Esophagus mucosa (tissue), 1 donor: ENCODE measurements at regions not wholly inside any gene's neighbourhood (a gene's known extent, or its start where the extent isn't known, plus 50 kb on each side); places are given as distances from the start of the nearest gene placed in this dataset.
A peak's percentile ranks its signal among the peaks of the same experiment; 100 is the strongest.

Source experiments
- ATAC-seq: fragments of 200-7000 bp; cut with Tn5 transposase; one replicate; pipeline ENCODE4 v1.9.1; 2020
- donor health status: DM: yes; HTN: yes; CAD: no.

DNA sequence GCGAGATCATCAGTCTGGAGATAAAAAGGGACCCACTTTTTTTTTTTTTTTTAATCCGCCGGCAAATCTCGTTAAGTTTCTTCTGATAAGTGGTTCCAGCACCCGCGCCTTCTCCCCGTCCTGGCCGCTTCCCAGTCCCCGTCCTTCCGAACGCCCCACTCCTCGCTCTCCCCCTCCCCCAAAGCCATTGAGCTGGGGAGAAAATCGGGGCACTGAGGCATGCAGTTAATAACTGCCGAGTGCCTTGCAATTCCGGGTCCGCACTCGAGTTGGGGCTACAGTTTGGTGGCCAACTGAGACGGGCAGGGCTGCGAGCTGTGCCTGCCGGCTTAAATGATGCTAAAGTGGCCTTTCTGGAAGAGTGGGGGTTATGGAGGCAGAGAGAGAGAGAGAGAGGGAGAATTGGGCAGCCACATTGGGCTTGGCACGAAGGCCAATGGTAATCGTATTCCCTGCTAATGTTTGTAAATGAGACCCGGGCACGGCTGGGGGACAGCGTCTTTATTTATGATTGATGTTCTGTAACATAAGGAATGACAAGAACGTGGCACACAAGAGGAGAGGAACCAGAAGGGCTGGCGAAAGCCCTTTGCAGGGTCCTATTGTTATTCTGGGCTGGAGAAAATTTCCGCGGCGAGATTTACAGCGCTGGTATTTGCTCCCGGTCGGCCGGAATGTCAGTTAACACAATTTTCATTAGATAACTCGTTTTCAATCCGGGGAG, 115.4 kb upstream of the MYL2 start:
- ATAC-seq = no peak

DNA sequence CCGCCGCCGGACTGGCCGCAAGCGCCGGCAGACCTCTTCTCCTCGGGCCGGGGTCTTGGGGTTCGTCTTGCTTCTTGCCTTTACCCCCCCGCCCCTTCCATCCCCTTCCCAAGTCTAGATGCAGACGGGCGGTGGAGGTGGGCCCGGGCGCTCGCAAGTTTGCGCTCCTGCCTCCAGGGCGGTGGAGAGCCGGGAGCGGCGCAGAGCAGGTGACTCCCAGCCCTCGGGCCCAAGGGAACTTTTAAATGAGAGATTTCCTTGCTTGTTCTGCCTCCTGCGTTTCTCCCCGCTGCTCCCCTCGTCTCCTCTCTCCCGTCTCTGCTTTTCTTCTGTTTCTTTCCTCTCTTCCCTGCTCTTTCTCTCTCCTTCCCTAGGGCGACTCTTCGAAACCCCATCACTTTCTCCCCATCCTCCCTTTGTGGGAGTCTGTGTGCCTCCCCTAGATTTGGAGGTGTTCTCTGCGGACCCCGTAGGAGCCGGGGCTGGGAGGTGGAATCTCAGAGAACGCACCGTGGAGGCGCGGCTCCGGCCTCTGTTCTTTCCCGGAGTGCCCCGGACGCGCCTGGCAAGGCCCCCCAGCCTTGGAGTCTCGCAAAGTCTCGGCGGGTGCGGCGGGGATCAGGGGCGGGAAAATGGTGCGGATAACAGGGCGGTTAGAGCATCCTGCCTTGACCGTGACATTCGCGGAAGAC, 114.7 kb upstream of the MYL2 start:
- ATAC-seq = no peak

DNA sequence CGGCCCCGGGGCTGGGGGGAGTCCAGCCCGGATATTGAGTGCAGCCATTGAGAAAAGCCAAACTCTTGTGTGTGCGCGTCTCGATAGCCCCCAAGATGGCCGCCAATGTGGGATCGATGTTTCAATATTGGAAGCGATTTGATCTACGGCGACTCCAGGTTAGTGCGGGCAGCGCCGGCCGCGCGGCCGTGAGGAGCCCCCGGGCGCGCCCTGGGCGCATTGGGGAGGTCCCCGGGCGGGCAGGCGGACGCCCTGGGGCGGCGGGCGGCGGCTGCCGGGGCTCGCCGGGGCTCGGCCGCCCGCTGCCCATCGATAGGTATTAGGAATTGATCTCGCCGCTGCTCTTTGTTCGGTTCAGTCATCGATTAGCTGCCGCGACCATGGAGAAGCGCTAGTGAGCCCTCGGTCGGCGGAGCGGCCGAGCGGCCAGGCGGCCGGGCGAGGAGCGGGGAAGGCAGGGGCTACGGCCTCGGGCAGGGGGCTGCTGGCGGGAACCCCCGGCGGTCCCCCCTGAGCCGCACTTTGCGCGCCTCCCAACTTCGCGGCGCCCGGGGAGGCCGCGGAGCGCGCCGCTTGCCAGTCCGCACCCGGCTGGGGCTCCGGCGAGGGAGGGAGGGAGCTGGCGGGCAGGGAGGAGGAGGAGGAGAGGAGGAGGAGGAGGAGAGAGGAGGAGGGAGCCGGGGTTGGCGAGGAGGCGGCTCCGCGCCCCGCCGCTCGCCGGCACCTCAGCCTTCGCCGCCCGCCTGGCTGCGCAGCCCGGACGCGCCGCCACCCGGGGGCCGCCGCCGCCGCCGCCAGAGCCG, 113.9 kb upstream of the MYL2 start, which contains the start of gene CUX2:
Gene CUX2, plus strand, starts transcription at position 83 of the 803 bp plus-strand sequence.
- no peak for ATAC-seq

DNA sequence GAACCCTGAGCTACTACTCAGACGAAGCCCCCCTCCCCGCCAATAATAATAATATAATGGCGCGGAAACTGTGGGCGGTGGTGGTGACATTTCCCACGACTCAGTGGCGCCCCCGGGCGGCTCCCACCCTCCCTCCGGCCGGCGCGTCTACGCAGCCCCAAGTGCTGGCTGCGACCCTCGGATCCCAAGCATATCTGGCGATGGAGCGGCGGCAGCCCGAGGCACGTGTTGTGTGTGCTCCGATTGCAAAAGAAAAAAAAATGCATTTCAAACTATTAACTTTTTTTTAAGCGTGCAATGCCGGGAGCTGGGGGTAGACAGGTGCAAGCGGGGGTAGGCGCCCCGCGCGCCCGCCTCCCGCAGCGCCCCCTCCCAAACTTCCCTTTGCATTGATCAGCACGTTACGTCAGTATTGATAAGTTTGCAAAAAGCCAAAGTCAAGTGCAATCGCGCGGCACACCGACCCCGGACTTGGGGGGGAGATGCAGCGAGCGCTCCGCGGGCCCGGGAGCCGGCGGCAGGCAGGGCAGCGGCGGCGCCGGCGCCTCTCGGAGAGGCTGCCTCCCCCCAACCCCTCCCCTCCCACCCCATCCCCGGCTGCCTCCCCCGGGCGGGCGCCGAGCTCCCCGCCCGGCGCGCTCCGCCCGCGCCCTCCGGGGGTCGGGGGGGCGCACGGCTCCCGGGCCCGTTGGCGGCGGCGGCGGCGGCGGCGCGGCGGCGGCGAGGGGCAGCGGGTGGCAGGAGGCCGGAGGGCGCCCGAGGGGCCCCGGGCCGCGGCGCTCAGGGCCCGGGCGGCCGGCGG, 113.1 kb upstream of the MYL2 start:
- no peak for ATAC-seq

DNA sequence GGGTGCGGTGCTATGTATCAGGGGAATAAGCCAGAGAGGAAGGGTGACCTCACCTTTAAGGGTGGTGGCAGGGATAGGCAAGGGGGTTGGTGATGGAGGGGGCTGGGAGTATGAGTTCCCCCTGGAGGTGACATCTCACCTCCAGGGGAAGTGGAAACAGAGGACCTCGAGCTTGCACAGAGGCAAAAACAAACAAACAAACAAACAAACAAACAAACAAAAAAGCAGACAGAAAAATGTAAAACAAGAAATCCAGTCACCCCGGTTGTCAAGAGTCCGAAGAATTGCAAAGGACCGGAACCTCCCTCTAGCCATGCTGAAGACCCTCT, 112.2 kb upstream of the MYL2 start:
- ATAC-seq = no peak

DNA sequence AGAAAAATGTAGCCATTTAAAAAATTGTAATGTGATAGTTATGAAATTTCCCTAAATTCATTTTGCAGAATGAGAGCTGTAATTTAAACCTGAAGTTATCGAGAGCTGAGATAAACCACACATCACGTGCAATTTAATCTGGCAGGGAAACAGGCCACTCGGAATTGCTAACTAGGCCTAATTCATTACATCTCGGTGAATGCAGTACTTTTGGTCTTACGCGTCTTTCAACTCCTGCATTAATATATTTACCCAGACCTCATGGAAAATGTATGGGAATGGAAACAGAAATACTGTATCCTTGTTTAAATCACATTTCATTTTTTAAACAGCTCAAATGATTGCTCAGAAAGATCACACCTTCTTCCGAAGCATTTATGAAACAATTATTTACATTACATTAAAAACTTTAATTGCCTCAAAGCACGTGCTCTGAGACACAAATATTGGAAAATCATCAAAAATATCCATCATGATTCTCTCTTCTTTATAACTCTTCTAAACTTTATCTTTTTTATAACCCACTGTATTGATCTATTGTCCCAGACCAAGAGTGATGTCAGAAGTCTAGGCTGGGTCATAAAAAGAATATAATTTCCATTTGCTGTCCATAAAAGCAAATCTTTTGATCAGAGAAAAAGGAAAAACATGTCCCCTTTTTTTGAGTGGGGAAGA, 111.7 kb upstream of the MYL2 start:
- ATAC-seq = no peak

DNA sequence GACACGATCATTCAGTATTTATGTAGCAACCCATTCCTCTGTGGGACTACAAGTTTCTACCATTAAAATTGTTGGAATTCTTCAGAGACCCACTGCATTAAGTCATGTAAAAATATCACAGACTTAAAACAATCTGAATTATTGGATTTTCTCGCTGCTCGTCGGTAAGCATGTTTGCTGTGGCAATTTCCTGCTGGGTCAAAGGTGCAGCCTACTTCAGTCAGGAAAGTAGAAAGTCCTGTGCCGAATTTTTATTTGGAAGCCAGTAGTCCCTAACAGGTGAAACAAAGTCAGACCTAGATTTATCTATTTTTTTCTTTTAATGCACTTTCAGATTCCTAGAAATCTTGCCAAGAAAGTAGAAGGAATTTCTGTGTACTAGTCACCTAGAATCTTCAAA, 110.4 kb upstream of the MYL2 start:
- ATAC-seq = no peak

DNA sequence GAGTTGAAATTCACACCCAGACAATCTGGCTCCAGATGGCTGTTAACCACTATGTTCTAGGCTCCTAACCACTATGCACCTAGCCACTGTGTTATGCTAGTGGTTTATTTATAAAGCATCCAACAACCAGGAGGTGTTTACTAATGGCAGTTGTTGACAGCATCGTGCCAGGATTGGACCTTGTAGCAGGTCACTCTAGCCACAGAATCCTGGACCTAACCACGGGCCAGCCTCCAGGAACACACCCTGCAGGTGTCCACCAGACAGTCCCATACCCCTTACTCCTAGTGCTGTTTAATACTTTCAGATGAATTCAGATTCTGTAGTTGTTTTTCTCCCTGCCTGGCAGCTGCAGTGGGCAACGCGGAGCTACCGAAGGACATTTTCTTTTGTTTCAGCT, 109.4 kb upstream of the MYL2 start:
- ATAC-seq = no peak

DNA sequence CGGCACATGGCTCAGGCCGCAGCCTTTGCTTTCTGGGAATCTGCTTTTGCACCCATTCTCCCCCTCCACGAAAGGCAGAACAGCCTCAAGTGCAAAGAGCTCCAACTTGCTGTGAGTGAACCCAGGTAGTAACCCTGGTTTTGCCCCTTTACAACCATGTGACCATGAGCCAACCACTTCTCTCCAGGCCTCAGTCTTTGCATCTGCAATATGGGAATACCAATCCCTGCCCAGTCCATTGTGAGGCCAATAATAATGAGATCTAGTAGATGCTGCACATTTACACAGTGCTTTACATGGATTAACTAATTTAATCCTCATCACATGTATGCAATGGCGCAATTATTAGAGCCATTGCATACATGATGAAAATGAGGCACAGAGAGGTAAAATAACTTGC, 108.9 kb upstream of the MYL2 start:
- ATAC-seq = no peak

DNA sequence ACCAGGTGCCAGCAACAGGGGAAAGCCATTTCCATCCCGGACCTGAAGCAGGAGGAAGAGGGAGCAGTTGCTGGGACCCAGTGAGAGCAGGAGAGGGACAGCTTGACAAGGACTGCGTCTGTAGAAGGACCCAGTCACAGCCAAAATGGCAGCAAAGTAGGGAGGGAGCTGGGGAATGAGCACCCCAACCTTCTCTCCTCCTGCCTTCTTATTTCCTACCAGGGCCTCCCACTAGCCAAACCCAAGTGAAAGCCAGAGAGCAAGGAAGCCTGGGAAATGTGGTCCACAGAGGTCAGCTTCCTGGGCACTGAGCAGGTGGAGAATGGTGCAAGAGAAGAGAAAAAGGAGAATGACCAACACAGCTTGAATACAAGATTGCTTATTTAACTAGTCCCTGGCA, 108.5 kb upstream of the MYL2 start:
- ATAC-seq = no peak

DNA sequence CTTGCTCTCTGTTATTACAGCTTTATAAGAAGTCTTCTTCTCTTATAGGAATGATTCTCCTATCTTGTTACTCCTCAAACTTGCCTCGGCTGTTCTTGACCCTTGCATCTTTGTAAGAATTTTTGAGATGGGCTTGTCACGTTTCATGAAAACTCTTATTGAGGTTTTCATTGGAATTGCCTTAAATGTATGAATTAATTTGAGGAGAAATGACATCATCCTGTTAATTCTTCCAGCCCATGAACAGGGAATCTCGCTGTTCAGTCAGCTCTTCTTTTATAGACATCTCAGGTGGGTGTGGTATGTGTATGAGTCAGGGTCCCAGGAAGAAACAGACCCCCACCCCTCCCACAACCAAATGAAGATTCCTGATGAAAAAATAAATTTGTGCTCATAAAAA, 107.1 kb upstream of the MYL2 start:
- ATAC-seq = no peak

DNA sequence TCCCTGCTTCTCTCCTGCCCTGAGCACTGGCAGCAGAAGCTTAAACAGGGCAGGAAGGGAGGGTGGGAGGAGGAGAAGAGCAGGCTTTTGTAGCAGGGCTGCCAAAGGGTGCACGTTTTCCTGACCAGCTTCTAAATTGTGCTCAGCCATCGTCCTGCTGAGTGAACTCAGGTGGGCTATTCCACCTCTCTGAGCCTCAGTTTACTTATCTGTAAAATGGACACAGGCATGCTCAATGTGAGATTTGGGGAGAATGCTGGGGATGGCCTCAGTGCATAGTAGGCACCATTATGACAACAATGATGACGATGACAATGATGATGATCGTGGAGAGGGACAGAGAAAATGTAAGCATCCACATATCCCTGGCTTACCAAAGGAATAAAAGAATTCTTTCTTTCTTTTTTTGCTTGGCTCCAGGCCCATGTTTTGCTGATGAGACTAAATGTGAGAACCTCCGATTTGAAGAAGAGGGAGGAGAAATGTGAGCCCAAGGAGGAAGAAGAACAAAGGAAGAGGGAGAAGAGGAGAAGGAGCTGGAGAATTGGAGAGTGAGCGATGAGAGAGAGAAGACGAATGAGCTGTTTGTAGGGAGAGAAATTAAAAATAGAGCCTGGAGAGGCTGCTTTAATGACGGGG, 105.5 kb upstream of the MYL2 start:
- no peak for ATAC-seq

DNA sequence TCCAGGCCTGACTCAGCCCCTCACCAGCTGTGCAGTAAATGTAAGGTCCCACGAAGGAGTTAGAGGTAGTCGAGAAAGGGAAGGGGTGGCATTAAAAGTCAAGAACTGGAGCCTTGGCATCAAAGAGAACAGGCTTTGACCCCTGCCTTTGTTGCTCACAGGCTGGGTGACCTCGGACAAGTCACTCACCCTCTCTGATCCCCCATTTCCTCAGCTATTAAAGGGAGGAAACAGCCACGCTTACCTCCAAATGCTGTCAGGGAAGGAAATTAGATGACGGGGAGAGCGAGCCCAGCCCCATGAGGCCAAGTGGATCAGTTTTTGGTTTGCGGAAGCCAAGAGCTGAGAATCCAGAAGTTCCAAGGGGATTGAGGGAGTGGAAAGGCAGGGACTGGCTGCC, 104.9 kb upstream of the MYL2 start:
- ATAC-seq = no peak

DNA sequence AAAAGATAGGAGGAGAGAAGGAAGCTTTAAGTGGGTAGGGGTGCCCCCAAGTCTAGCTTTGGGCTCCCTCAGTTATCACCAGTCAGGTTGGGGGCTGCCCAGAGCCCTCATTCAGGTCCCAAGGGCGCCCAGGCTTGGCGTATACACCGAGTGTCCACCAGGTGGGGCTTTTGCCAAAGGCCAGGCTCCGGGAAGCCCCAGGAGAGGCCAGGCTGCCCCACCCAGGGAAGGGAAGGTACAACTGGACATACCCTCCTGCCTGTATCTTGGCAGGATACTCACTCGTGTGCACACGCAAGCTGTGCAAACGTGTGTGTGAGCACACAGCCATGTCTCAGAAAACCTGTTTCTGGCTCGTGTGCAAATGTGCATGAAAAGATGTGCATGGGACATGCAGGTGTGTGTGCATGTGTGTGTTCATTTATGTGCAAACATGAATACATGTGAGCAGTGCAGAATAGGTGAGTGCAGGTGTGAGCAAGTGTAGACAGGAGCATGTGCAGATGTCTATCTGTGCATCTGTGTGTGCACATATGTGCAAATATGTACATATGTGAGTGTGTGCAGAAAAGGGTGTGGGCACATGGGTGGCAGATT, 103.9 kb upstream of the MYL2 start:
- peak; percentile 74 for ATAC-seq

DNA sequence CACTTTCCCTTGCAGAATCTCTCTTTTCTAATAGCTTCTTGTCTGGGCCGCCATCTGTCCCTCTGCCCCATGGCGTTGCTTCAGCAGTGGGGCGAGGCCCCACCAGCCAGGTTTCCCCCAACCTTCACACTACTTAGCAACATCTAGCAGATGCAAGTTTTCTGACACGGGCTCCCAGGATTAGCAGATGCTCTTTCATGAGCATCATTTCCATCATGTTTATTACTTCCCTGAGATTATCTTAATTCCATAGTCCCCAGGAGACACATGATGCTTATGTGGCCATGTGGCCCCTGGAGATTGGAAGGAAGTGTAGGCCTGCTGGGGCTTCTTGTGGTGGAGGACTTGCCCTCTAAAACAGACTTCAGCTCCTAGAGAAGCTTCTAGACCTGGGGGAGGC, 102.0 kb upstream of the MYL2 start:
- ATAC-seq = no peak

DNA sequence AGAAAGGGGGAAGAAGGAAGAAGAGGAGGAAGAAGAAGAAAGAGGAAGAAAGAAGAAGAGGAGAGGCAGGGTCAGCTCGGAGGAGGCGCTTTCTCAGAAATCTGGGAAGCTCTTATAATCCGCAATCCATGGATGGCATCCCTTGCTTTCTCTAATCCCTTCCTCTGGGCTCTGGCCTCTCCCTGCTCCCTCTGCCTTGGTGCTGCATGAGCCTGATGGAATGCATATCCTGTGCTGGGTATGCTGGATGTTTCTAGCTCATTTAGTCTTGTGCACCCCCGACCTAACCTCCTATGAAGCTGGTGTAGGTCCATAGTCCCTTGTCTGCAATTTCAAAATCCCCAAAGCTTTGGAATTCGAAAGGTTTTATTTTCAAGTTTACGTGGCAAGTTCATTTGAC, 94.2 kb upstream of the MYL2 start:
- ATAC-seq = no peak

DNA sequence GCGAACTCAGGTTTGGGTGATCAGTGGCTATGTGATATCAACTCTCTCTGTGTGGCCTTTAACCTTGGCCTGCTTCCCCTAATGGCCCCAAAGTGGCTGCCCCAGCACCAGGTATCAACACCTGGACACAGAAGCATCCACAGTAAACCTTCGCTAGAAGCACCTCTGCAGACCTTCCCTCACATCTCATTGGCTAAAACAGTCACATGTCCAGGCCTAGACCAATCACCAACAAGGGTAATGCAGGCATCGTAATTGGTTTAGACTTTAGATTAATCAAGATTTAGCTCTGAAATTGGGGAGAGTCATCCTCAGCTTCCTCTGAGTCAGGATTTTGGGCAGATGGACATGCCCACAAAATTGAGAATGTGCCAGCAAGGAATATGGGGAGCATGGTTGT, 92.5 kb upstream of the MYL2 start:
- no peak for ATAC-seq

DNA sequence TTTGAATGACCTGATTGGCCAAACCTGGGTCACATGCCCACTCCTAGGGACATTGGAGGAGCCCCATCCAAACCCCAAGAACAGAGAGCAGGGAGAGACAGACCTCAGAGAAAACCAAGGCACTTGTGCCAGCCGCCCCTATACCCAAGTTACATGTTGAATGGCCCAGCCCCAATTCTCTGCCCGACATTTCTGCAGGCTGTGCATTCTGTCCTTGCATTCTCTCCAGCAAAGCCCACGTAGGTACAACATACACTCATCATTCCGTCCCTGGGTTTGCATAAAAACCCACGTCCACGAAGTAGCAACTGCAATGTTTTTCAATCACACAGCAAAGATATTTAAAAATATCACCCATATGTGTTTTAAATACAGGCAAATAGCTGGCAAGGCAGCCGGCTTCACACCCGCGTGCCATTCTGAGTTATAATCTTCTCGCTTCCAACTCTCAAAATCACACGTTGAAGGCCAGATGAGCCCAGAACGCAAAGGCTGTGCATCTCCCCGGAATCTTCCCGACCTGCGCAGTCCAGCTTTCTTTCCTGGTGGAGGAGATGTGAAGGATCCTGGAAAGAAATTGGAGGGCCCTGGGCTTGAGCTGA, 91.7 kb upstream of the MYL2 start:
- ATAC-seq = no peak

DNA sequence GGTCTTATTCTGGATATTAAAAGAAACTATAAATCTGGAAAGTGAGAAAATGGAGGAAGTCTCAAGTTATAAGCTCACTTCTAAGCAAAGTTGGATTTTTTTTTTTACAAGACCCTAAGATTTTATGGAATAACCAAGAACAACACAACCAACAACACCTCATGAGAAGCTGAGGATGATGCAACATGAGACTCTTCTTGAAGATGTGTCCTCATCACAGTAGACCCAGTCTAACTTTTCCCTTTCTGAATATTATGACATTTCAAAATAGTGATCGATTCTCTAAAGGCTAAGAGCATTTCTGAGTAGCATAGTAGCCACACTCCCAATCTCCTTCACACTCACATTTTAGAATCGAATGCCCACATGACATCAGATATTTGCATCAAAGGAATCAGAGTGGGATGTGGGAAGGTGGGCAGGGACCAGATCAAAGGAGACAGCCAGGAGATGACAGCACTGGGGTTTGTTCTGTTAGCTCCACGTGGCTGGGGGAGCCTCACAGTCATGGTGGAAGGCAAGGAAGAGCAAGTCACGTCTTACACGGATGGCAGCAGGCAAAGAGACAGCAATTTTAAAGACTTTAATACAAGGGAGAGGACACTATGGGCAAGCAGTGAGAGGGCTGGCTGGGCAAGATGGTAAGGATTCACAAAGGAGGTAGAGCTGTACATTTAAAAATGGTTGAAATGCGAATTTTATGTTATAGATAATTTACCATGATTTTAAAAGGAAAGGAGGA, 90.7 kb upstream of the MYL2 start:
- ATAC-seq = no peak

DNA sequence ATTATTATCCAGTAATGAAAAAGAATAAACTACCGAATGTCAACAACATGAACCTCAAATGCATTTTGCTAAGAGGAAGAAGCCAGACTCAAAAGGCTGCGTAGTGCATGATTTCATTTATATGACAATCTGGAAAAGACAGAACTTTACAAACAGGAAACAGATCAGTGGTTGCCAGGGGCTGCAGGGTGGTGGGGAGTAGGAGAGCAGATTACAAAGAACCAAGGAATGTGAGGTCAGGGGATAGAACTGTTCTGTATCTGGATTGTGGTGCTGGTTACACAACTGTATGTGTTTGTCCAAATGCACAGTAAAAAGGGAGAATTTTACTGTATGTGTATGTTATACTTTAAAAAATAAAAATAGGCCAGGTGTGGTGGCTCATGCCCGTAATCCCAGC, 89.7 kb upstream of the MYL2 start:
- no peak for ATAC-seq
